ENCODE measurements at regions not wholly inside any gene's neighbourhood (a gene's known extent, or its start where the extent isn't known, plus 50 kb on each side); places are given as distances from the start of the nearest gene placed in this dataset.

DNA sequence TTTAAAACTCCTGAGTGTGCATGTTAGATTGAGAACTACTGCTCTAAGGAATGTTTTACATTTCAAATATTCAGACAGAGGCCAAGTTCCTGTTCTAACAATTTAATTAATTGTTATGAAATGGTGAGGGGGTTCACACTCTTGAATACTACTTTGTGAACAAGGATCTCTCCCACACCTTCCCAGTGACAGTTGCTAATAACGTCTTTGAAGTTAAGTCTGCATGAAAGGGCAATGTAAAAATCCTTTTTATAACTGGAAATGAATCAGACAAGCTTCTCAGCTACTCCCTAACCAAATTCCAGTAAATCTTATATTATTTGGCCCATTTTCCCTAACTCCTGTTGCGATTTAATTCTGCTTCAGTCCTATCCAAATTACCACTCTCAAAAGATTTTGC lies 828.5 kb upstream of the ADAMTS5 start:
- H3K4me3 ChIP-seq (ENCODE audit: low read depth, low read length), result no peak overlapping the region
- no peak for DNase-seq (ENCODE audit: low read depth)
- TF ChIP-seq, protein P1, sequence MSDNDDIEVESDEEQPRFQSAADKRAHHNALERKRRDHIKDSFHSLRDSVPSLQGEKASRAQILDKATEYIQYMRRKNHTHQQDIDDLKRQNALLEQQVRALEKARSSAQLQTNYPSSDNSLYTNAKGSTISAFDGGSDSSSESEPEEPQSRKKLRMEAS (IDR thresholded peaks at IDR 0.05; ENCODE audit: low read depth, low read length), result no peak
- TF ChIP-seq, protein P2, sequence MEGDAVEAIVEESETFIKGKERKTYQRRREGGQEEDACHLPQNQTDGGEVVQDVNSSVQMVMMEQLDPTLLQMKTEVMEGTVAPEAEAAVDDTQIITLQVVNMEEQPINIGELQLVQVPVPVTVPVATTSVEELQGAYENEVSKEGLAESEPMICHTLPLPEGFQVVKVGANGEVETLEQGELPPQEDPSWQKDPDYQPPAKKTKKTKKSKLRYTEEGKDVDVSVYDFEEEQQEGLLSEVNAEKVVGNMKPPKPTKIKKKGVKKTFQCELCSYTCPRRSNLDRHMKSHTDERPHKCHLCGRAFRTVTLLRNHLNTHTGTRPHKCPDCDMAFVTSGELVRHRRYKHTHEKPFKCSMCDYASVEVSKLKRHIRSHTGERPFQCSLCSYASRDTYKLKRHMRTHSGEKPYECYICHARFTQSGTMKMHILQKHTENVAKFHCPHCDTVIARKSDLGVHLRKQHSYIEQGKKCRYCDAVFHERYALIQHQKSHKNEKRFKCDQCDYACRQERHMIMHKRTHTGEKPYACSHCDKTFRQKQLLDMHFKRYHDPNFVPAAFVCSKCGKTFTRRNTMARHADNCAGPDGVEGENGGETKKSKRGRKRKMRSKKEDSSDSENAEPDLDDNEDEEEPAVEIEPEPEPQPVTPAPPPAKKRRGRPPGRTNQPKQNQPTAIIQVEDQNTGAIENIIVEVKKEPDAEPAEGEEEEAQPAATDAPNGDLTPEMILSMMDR (IDR thresholded peaks at IDR 0.05; ENCODE audit: low read depth, low read length), result no peak
- TF ChIP-seq POLR2A (IDR thresholded peaks at IDR 0.05; ENCODE audit: extremely low read depth, insufficient read length) (no peak), MYC (IDR thresholded peaks at IDR 0.05; ENCODE audit: low read depth, low read length) (no peak)

DNA sequence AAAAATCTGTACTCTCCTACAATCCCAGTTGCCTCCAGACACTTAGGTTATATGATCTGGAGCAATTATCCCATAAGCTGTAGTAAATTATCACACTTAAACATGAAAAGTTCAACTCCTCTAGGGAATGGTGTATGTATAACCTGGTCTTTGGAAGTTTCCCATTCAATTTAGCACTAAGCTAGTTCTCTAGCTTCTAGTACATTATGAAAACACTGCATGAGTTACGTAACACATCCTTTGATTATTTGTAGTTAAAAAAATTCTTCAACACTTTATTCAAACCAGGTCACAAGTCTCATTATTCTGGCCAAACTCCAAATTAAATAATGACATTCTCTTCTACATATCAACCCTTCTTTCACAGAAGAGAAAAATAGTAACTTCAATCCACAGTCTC lies 827.0 kb upstream of the ADAMTS5 start:
- no peak overlapping the region for H3K4me3 ChIP-seq (ENCODE audit: low read depth, low read length)

GRCh38 chr21:27787046-27787445 lies 820.2 kb upstream of the ADAMTS5 start:
- H3K4me3 ChIP-seq (ENCODE audit: low read depth, low read length), result no peak overlapping the region
- no peak for DNase-seq (ENCODE audit: low read depth)
- TF ChIP-seq, protein P2 (IDR thresholded peaks at IDR 0.05; ENCODE audit: low read depth, low read length), result no peak
- TF ChIP-seq, protein P1 (IDR thresholded peaks at IDR 0.05; ENCODE audit: low read depth, low read length), result no peak
- TF ChIP-seq MYC (IDR thresholded peaks at IDR 0.05; ENCODE audit: low read depth, low read length) (no peak), POLR2A (IDR thresholded peaks at IDR 0.05; ENCODE audit: extremely low read depth, insufficient read length) (no peak)

More for the DNA sequence above, 827.0 kb upstream of the ADAMTS5 start:
- DNase-seq (ENCODE audit: low read depth), result no peak
- no peak for TF ChIP-seq MYC (IDR thresholded peaks at IDR 0.05; ENCODE audit: low read depth, low read length)
- TF ChIP-seq POLR2A (IDR thresholded peaks at IDR 0.05; ENCODE audit: extremely low read depth, insufficient read length), result no peak
- TF ChIP-seq, protein P1 (IDR thresholded peaks at IDR 0.05; ENCODE audit: low read depth, low read length), result no peak
- TF ChIP-seq, protein P2 (IDR thresholded peaks at IDR 0.05; ENCODE audit: low read depth, low read length), result no peak

GRCh38 chr21:27779606-27780005 lies 812.7 kb upstream of the ADAMTS5 start:
- DNase-seq (ENCODE audit: low read depth), result no peak
- H3K4me3 ChIP-seq (ENCODE audit: low read depth, low read length), result no peak overlapping the region
- TF ChIP-seq POLR2A (IDR thresholded peaks at IDR 0.05; ENCODE audit: extremely low read depth, insufficient read length) (no peak), MYC (IDR thresholded peaks at IDR 0.05; ENCODE audit: low read depth, low read length) (no peak)
- TF ChIP-seq, protein P2 (IDR thresholded peaks at IDR 0.05; ENCODE audit: low read depth, low read length), result no peak
- TF ChIP-seq, protein P1 (IDR thresholded peaks at IDR 0.05; ENCODE audit: low read depth, low read length), result no peak

GRCh38 chr21:27776925-27777553 lies 810.2 kb upstream of the ADAMTS5 start:
- no peak for TF ChIP-seq MYC (IDR thresholded peaks at IDR 0.05; ENCODE audit: low read depth, low read length)
- TF ChIP-seq, protein P1 (IDR thresholded peaks at IDR 0.05; ENCODE audit: low read depth, low read length), result no peak
- no peak for TF ChIP-seq POLR2A (IDR thresholded peaks at IDR 0.05; ENCODE audit: extremely low read depth, insufficient read length)
- TF ChIP-seq, protein P2 (IDR thresholded peaks at IDR 0.05; ENCODE audit: low read depth, low read length), result no peak
- no peak overlapping the region for H3K4me3 ChIP-seq (ENCODE audit: low read depth, low read length)
- DNase-seq (ENCODE audit: low read depth), result no peak

Data from NB4 (cell line).